ENCODE measurements at regions not wholly inside any gene's neighbourhood (a gene's known extent, or its start where the extent isn't known, plus 50 kb on each side); places are given as distances from the start of the nearest gene placed in this dataset.
A peak's percentile ranks its signal among the peaks of the same experiment; 100 is the strongest.

DNA sequence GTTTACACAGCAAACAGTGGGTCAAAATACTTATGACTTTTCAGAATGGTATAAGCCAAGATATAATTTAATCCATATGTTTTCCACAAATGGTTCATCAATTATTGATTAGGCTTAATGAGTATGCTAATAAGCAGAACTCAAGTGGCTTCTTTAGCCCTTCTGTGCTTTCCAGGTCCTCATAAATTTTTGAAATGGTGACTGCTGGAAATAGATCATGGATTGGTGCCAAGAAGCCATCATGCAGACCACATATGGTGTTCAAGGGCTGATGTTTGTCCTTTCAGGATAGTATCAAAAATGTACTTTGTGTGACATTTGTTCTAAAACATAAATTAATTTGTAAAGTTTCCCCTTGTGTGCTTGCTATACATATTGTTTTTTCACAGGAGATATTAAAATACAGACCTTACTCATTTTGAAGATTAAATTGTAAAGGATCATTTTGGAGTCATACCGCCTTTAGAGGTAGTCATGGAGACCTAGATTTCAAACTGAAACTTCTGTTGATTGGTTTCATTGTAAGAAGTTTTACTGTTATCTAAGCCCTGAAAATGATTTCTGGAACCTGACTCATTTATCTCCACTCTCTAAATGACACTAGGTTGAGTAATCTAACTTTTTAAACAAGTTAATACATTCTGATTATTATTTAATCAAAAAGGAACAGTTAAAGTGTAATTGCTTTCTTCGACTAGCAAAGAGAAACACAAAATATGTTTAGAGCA is 507.9 kb downstream of the PLA2G4A start:
- no CpG with 5 or more reads among the region's 2 CpGs for WGBS (ENCODE audit: insufficient coverage)
- H3K4me3 ChIP-seq (ENCODE audit: low read length) = no peak overlapping the region
- no peaks in the 10 kb centered on the region for H3K36me3 ChIP-seq (ENCODE audit: control insufficient read depth, insufficient read depth, low read length)
- no peaks in the 10 kb centered on the region for H3K4me1 ChIP-seq (ENCODE audit: control insufficient read depth, insufficient read depth, low read length)
- no peak for DNase-seq
- no peaks in the 10 kb centered on the region for H3K9me3 ChIP-seq (replicated peaks; ENCODE audit: control insufficient read depth, low read depth, low read length)
- no peaks in the 10 kb centered on the region for H3K27me3 ChIP-seq (ENCODE audit: control insufficient read depth, insufficient read depth, low read length)
- no peak overlapping the region for H3K27ac ChIP-seq (ENCODE audit: low read length)

DNA sequence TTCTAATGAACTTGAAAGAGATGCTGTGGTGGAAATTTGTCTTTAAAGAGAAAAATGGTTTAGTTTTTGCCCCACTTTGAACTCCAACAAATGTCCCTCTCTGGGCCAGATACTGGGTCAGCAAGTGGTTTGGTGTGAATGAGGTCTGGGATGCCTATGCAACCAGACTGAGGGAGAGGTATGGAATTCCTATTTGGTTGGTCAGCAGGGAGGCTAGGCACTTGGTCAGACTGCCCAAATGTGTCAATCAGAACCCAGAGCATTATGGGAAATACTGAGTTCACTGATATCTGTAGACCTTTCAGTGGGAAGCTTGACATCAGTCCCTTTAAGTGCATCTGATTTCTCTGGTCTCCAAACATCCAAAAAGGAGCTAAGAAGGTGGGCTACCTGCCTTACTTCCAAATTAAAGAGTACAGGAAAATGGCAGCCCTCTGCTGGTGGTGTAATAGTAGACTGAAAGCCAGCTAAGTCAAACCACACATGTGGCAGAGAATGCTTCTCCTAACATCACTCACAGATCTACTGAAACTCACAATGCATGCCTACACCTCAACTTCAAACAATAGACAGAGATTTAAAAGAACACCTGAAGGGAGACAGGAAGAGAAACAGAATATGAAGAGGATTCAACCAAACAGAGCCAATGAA is 510.1 kb downstream of the PLA2G4A start:
- DNase-seq = no peak
- no peaks in the 10 kb centered on the region for H3K4me1 ChIP-seq (ENCODE audit: control insufficient read depth, insufficient read depth, low read length)

DNA sequence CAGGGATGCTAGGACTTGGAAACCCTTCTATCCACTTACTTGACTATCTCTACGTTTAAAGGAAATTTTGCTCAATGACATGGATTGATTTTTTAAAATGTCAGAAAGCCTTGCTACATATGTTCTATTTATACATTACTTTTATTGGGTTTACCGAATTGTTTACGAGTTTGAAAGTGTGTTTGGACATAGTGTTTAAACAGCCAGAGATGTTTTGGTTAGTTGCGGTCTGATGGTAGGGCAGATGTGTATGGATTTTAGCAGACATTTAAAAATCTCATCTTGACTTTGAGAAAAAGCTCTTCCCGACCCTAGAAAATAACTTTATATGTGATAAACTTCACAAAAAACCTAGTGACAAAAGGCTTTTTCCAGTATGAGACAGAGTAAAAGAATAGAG is 513.7 kb downstream of the PLA2G4A start:
- no CpG with 5 or more reads among the region's 5 CpGs for WGBS (ENCODE audit: insufficient coverage)
- no peaks in the 10 kb centered on the region for H3K27me3 ChIP-seq (ENCODE audit: control insufficient read depth, insufficient read depth, low read length)
- H3K4me3 ChIP-seq (ENCODE audit: low read length) = no peak overlapping the region
- H3K36me3 ChIP-seq (ENCODE audit: control insufficient read depth, insufficient read depth, low read length) = no peaks in the 10 kb centered on the region
- no peak overlapping the region for H3K27ac ChIP-seq (ENCODE audit: low read length)
- DNase-seq = no peak
- no peaks in the 10 kb centered on the region for H3K9me3 ChIP-seq (replicated peaks; ENCODE audit: control insufficient read depth, low read depth, low read length)
- H3K4me1 ChIP-seq (ENCODE audit: control insufficient read depth, insufficient read depth, low read length) = no peaks in the 10 kb centered on the region

More for the DNA sequence above, 510.1 kb downstream of the PLA2G4A start:
- H3K36me3 ChIP-seq (ENCODE audit: control insufficient read depth, insufficient read depth, low read length) = no peaks in the 10 kb centered on the region
- H3K4me3 ChIP-seq (ENCODE audit: low read length) = no peak overlapping the region
- no peaks in the 10 kb centered on the region for H3K9me3 ChIP-seq (replicated peaks; ENCODE audit: control insufficient read depth, low read depth, low read length)
- no peak overlapping the region for H3K27ac ChIP-seq (ENCODE audit: low read length)
- no peaks in the 10 kb centered on the region for H3K27me3 ChIP-seq (ENCODE audit: control insufficient read depth, insufficient read depth, low read length)

DNA sequence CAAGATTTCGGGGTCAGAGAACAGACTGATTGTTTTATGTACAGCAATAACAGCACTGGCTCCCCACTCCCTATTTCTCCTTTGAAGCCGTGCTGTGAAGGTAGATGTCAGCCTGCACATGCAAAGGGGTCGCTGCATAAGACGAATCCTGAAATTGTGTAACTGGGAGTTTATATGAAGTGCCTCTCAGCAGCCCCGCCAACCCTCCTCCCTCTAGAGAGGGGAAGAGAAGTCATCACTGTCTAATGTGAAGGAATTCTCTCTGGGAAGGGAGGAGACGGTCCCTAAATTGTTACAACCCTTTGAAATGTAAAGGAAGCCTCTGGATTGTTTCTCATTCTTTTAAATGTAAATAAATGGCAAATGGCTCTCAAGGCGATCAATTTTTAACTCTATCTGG is 545.3 kb downstream of the PLA2G4A start:
- Histone ChIP-seq H3K36me3 (ENCODE audit: control insufficient read depth, insufficient read depth, low read length) (no peaks in the 10 kb centered on the region), H3K27me3 (ENCODE audit: control insufficient read depth, insufficient read depth, low read length) (no peaks in the 10 kb centered on the region), H3K27ac (ENCODE audit: low read length) (no peak overlapping the region), H3K9me3 (replicated peaks; ENCODE audit: control insufficient read depth, low read depth, low read length) (no peaks in the 10 kb centered on the region), H3K4me1 (ENCODE audit: control insufficient read depth, insufficient read depth, low read length) (no peaks in the 10 kb centered on the region), H3K4me3 (ENCODE audit: low read length) (no peak overlapping the region)
- no CpG with 5 or more reads among the region's 7 CpGs for WGBS (ENCODE audit: insufficient coverage)
- no peak for DNase-seq

DNA sequence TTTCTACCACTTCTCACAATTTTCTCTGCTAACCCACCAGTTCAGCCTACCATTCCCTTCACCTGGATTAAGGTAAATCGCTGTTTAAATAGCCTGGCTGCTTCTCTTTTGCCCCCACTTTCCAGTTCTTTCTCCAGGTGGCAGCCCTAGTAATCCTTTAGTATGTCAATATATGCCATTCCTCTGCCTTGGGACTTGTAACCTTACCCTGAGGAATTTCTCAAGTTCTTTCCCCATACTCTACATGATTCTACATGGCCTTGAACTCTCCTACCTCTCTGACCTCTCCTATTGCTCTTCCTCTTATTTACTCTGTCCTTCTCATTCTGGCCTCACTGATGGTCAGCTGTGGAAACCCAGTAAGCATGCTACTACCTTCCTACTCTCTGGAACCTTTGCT is 546.0 kb downstream of the PLA2G4A start:
- no peak overlapping the region for H3K27ac ChIP-seq (ENCODE audit: low read length)
- H3K27me3 ChIP-seq (ENCODE audit: control insufficient read depth, insufficient read depth, low read length) = no peaks in the 10 kb centered on the region
- no peaks in the 10 kb centered on the region for H3K9me3 ChIP-seq (replicated peaks; ENCODE audit: control insufficient read depth, low read depth, low read length)
- no peaks in the 10 kb centered on the region for H3K4me1 ChIP-seq (ENCODE audit: control insufficient read depth, insufficient read depth, low read length)
- no peaks in the 10 kb centered on the region for H3K36me3 ChIP-seq (ENCODE audit: control insufficient read depth, insufficient read depth, low read length)
- DNase-seq = no peak
- H3K4me3 ChIP-seq (ENCODE audit: low read length) = no peak overlapping the region
- 67% methylated on average over 1 of the region's 1 CpG for WGBS (ENCODE audit: insufficient coverage)

DNA sequence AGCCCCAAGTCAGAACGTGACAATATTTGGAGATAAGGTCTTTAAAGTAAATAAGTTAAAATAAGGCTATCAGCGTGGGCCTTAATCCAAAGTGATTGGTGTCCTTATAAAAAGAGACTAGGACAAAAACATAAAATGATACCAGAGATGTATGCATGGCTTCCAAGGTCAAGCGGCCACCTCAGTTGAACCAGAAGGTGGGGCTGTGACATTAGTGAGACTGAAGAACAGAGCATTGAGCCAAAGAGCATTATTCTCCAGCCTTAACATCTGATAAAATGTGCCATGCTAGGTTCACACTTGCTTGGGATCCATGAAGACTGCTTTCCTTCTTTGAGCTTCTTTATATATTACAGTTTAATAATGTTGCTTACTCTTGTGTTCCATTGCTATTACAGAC is 554.6 kb downstream of the PLA2G4A start:
- H3K9me3 ChIP-seq (replicated peaks; ENCODE audit: control insufficient read depth, low read depth, low read length) = no peaks in the 10 kb centered on the region
- H3K4me3 ChIP-seq (ENCODE audit: low read length) = no peak overlapping the region
- no peaks in the 10 kb centered on the region for H3K36me3 ChIP-seq (ENCODE audit: control insufficient read depth, insufficient read depth, low read length)
- DNase-seq = no peak
- no peaks in the 10 kb centered on the region for H3K27me3 ChIP-seq (ENCODE audit: control insufficient read depth, insufficient read depth, low read length)
- no peak overlapping the region for H3K27ac ChIP-seq (ENCODE audit: low read length)
- H3K4me1 ChIP-seq (ENCODE audit: control insufficient read depth, insufficient read depth, low read length) = no peaks in the 10 kb centered on the region
- no CpG with 5 or more reads among the region's 3 CpGs for WGBS (ENCODE audit: insufficient coverage)

DNA sequence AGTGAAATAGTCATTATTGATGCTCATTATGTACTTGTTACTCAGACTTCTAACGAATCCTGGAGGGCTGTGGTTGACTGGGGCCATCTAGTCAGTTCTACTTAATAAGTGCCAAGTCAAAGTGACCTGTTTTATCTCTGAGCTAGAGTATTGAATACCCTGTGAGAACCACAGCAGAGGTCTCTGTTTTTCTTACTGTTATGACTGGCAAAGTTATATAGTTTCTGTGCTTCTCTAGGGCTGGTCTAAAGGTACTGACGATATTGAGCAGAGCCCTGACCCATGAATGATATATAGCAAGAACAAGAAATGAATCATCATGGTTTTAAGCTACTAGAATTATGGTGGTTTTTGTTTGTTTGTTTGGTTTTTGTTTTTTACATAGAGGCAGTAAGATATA is 555.8 kb downstream of the PLA2G4A start:
- H3K36me3 ChIP-seq (ENCODE audit: control insufficient read depth, insufficient read depth, low read length) = no peaks in the 10 kb centered on the region
- H3K9me3 ChIP-seq (replicated peaks; ENCODE audit: control insufficient read depth, low read depth, low read length) = no peaks in the 10 kb centered on the region
- no peak overlapping the region for H3K27ac ChIP-seq (ENCODE audit: low read length)
- no peaks in the 10 kb centered on the region for H3K27me3 ChIP-seq (ENCODE audit: control insufficient read depth, insufficient read depth, low read length)
- no peak for DNase-seq
- H3K4me1 ChIP-seq (ENCODE audit: control insufficient read depth, insufficient read depth, low read length) = no peaks in the 10 kb centered on the region
- WGBS (ENCODE audit: insufficient coverage) = 60% methylated on average over 1 of the region's 2 CpGs
- H3K4me3 ChIP-seq (ENCODE audit: low read length) = no peak overlapping the region

DNA sequence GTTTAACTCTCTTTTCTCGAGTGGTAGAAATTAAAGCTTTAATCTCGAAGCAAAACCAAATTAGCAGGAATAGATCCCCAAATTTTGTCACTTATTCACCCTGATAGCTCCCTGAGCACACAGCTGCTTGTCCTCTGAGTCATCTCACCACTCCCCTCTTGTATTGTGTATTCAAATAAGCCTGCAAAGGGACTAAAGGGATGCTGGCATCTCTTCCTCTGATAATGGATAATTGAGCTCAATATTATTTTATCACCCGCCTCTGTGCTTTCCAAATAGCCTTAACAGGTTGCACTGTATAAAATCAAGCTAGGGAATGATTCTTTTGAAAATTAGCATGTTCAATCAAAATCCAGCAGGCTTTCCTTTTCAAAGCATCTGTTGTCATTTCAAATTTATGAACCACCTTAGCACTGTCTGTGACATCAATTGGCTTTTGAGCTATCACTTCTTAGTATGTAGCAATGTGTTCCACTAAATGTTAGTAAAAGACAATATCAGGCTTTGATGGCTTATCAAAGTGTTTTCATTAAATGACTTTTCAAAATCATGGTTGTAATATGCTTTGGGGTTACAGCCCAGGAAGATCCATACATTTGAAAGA is 561.6 kb downstream of the PLA2G4A start:
- H3K4me3 ChIP-seq (ENCODE audit: low read length) = no peak overlapping the region
- DNase-seq = no peak
- WGBS (ENCODE audit: insufficient coverage) = no CpG with 5 or more reads among the region's 3 CpGs
- H3K9me3 ChIP-seq (replicated peaks; ENCODE audit: control insufficient read depth, low read depth, low read length) = no peaks in the 10 kb centered on the region
- no peaks in the 10 kb centered on the region for H3K4me1 ChIP-seq (ENCODE audit: control insufficient read depth, insufficient read depth, low read length)
- no peaks in the 10 kb centered on the region for H3K27me3 ChIP-seq (ENCODE audit: control insufficient read depth, insufficient read depth, low read length)
- H3K27ac ChIP-seq (ENCODE audit: low read length) = no peak overlapping the region
- no peaks in the 10 kb centered on the region for H3K36me3 ChIP-seq (ENCODE audit: control insufficient read depth, insufficient read depth, low read length)

DNA sequence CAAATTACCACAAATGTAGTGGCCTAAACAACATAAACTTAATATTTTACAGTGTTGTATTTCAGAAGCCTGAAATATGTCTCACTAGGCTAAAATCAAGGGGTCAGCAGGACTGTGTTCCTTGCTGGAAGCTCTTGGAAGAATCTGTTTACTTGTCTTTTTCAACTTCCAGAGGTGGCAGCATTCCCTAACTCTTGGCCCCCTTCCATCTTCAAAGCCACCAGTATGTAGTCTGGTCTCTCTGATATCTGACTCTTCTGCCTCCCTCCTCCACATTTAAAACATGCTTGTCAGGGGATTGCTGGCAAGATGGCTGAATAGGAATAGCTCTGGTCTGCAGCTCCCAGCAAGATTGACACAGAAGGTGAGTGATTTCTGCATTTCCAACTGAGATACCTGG is 567.5 kb downstream of the PLA2G4A start:
- H3K9me3 ChIP-seq (replicated peaks; ENCODE audit: control insufficient read depth, low read depth, low read length) = no peaks in the 10 kb centered on the region

DNA sequence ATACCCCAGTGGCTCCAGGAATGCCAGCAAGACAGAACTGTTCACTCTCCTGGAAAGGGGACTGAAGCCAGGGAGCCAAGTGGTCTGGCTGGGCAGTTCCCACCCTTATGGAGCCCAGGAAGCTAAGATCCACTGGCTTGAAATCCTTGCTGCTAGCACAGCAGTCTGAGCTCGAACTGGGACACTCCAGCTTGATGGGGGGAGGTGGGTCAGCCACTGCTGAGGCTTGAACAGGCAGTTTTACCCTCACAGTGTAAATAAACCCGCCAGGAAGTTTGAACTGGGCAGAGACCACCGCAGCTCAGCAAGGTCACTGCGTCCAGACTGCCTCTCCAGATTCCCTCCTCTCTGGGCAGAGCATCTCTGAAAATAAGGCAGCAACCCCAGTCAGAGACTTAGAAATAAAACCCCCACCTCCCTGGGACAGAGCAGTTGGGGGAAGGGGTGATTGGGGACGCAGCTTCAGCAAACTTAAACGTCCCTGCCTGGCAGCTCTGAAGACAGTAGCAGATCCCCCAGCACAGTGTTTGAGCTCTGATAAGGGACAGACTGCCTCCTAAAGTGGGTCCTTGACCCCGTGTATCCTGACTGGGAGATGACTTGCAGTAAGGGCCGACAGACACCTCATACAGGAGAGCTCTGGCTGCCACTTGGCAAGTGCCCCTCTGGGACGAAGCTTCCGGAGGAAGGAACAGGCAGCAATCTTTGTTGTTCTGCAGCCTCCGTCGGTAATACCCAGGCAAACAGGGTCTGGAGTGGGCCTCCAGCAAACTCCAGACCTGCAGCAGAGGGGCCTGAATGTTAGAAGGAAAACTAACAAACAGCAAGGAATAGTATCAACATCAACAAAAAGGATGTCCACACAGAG is 568.4 kb downstream of the PLA2G4A start:
- WGBS (ENCODE audit: insufficient coverage) = 44% methylated on average over 9 of the region's 12 CpGs
- no peak overlapping the region for H3K4me3 ChIP-seq (ENCODE audit: low read length)
- H3K27ac ChIP-seq (ENCODE audit: low read length) = no peak overlapping the region
- no peaks in the 10 kb centered on the region for H3K27me3 ChIP-seq (ENCODE audit: control insufficient read depth, insufficient read depth, low read length)
- H3K4me1 ChIP-seq (ENCODE audit: control insufficient read depth, insufficient read depth, low read length) = no peaks in the 10 kb centered on the region
- no peaks in the 10 kb centered on the region for H3K9me3 ChIP-seq (replicated peaks; ENCODE audit: control insufficient read depth, low read depth, low read length)
- H3K36me3 ChIP-seq (ENCODE audit: control insufficient read depth, insufficient read depth, low read length) = no peaks in the 10 kb centered on the region
- DNase-seq = no peak

More for the DNA sequence above, 567.5 kb downstream of the PLA2G4A start:
- Histone ChIP-seq H3K27ac (ENCODE audit: low read length) (no peak overlapping the region), H3K4me3 (ENCODE audit: low read length) (no peak overlapping the region), H3K36me3 (ENCODE audit: control insufficient read depth, insufficient read depth, low read length) (no peaks in the 10 kb centered on the region), H3K27me3 (ENCODE audit: control insufficient read depth, insufficient read depth, low read length) (no peaks in the 10 kb centered on the region), H3K4me1 (ENCODE audit: control insufficient read depth, insufficient read depth, low read length) (no peaks in the 10 kb centered on the region)
- DNase-seq = peak; percentile 5

Measured in muscle of leg (tissue), 3 donors.